Globus pallidus (tissue), 1 donor: ENCODE measurements at regions not wholly inside any gene's neighbourhood (a gene's known extent, or its start where the extent isn't known, plus 50 kb on each side); places are given as distances from the start of the nearest gene placed in this dataset.
"Not testable (repeated sequence)": the region's sequence is repeated elsewhere in the genome, so short reads cannot be mapped to it uniquely, and the experiment has no call there.

Experiments used
- DNase-seq: peaks from one replicate; pipeline ENCODE4 v3.0.0-alpha.2; 2015; ENCODE audit warnings: low spot score

- not testable (repeated sequence) for DNase-seq
These were observed 64.7 kb downstream of the OR13A1 start for GRCh38 chr10:45250694-45251075.
